ENCODE measurements at regions not wholly inside any gene's neighbourhood (a gene's known extent, or its start where the extent isn't known, plus 50 kb on each side); places are given as distances from the start of the nearest gene placed in this dataset.

DNA sequence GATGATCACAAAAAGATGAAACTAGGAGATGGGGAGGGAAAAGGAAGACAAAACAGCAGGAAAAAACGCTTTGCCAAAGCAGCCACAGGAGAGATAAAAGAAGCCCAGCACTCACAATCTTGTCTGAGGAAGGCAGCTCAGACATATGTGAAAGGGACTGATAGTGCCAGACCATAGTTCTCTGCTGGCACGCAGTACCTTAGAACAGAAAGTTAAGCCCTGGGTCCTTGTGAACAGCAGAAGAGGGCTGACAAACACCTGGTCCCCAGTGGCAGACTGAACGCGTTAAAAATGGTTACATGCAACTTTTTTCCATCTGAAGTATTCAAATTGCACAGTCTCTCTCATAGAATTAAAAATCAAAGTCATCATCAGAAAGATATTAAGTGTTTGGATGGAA is 433.2 kb upstream of the ADAMTS5 start:
- Mint-ChIP-seq H3K27ac (no peak overlapping the region), H3K4me1 (peaks cover 13% of the 10 kb centered on the region), H3K27me3 (ENCODE audit: low read depth) (no peaks in the 10 kb centered on the region), H3K9me3 (no peaks in the 10 kb centered on the region), H3K4me3 (no peak overlapping the region), H3K36me3 (no peaks in the 10 kb centered on the region)
- CTCF ChIA-PET = no interaction called here
- no peak for ATAC-seq
- POLR2A ChIA-PET = no interaction called here
- DNase-seq (ENCODE audit: low spot score) = no peak
- TF ChIP-seq ARID4B (CRISPR knock-in tag; IDR thresholded peaks at IDR 0.05; ENCODE audit: borderline replicate concordance) = no peak
- no peak for TF ChIP-seq ZSCAN18 (CRISPR knock-in tag; IDR thresholded peaks at IDR 0.05)
- TF ChIP-seq SP1 (CRISPR knock-in tag; conservative IDR thresholded peaks at IDR 0.05) = no peak
- no peak for TF ChIP-seq NR1H2 (CRISPR knock-in tag; IDR thresholded peaks at IDR 0.05)
- TF ChIP-seq ZNF532 (CRISPR knock-in tag; IDR thresholded peaks at IDR 0.05; ENCODE audit: borderline replicate concordance) = no peak

DNA sequence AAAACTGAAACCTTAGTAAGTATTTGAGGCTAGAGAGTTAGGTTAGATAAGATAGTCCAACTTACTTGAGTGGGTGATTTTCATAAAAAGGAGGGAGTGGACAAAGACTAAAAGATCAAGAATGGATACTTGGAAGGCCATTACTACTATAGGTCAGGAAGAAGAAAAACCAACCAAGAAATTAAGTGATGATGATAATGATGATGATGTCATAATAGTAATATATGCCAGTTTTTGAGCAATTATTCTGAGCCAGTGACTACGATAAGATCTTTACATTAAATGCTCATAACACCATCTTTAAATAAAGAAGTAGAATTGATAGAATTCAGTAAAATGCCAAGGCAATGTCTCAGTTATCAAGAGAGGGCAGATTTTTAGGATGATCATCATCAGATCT is 430.7 kb upstream of the ADAMTS5 start:
- Mint-ChIP-seq H3K27me3 (ENCODE audit: low read depth) (no peaks in the 10 kb centered on the region), H3K9me3 (no peaks in the 10 kb centered on the region), H3K4me1 (peaks cover 13% of the 10 kb centered on the region), H3K36me3 (no peaks in the 10 kb centered on the region), H3K27ac (no peak overlapping the region), H3K4me3 (no peak overlapping the region)
- ChIA-PET CTCF (no interaction called here), POLR2A (no interaction called here)
- ATAC-seq (no peak), DNase-seq (ENCODE audit: low spot score) (no peak)
- TF ChIP-seq PRRX2 (CRISPR knock-in tag; IDR thresholded peaks at IDR 0.05) = no peak
- TF ChIP-seq, protein P1, sequence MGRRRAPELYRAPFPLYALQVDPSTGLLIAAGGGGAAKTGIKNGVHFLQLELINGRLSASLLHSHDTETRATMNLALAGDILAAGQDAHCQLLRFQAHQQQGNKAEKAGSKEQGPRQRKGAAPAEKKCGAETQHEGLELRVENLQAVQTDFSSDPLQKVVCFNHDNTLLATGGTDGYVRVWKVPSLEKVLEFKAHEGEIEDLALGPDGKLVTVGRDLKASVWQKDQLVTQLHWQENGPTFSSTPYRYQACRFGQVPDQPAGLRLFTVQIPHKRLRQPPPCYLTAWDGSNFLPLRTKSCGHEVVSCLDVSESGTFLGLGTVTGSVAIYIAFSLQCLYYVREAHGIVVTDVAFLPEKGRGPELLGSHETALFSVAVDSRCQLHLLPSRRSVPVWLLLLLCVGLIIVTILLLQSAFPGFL (CRISPR knock-in tag; IDR thresholded peaks at IDR 0.05; ENCODE audit: borderline replicate concordance) = no peak

DNA sequence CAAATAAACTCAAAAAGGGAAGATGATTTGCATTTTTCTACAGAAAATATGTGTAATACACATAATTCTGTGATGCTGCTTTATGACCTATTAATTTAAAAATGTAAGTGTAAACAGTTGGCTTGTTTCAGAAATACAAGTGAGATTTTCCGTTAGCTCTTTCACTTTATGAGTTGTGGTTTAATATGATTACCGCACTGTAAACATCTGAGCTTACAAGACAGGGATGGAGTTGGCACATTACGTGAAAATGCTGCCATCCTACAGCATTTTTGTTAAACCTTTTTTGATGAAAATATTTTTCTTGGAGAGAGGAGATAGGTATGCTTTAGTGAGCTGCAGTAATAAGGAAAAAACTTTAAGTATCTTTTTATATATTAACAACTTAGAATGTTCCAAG is 426.8 kb upstream of the ADAMTS5 start:
- peaks cover 10% of the 10 kb centered on the region for H3K4me1 Mint-ChIP-seq
- H3K9me3 Mint-ChIP-seq = peaks cover 4% of the 10 kb centered on the region
- TF ChIP-seq ZNF396 (CRISPR knock-in tag; IDR thresholded peaks at IDR 0.05; ENCODE audit: borderline replicate concordance) = no peak
- no peak for TF ChIP-seq IRF1 (CRISPR knock-in tag; IDR thresholded peaks at IDR 0.05)
- TF ChIP-seq PRRX2 (CRISPR knock-in tag; IDR thresholded peaks at IDR 0.05) = no peak
- no peak for TF ChIP-seq FOXP4 (CRISPR knock-in tag; IDR thresholded peaks at IDR 0.05)
- TF ChIP-seq ESRRA (CRISPR knock-in tag; IDR thresholded peaks at IDR 0.05; ENCODE audit: borderline replicate concordance) = no peak
- TF ChIP-seq, protein P2, sequence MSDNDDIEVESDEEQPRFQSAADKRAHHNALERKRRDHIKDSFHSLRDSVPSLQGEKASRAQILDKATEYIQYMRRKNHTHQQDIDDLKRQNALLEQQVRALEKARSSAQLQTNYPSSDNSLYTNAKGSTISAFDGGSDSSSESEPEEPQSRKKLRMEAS (CRISPR knock-in tag; IDR thresholded peaks at IDR 0.05) = no peak
- TF ChIP-seq, protein P3, sequence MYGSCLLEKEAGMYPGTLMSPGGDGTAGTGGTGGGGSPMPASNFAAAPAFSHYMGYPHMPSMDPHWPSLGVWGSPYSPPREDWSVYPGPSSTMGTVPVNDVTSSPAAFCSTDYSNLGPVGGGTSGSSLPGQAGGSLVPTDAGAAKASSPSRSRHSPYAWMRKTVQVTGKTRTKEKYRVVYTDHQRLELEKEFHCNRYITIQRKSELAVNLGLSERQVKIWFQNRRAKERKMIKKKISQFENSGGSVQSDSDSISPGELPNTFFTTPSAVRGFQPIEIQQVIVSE (CRISPR knock-in tag; IDR thresholded peaks at IDR 0.05; ENCODE audit: borderline replicate concordance) = no peak
- DNase-seq (ENCODE audit: low spot score) = no peak
- ChIA-PET CTCF (no interaction called here), POLR2A (no interaction called here)
- no peak for ATAC-seq
- no peak overlapping the region for H3K27ac Mint-ChIP-seq
- H3K27me3 Mint-ChIP-seq (ENCODE audit: low read depth) = no peaks in the 10 kb centered on the region
- H3K4me3 Mint-ChIP-seq = no peak overlapping the region
- no peaks in the 10 kb centered on the region for H3K36me3 Mint-ChIP-seq
